SK-N-SH (cell line): ENCODE measurements at regions not wholly inside any gene's neighbourhood (a gene's known extent, or its start where the extent isn't known, plus 50 kb on each side); places are given as distances from the start of the nearest gene placed in this dataset.

Source experiments
- CTCF ChIA-PET: fragments of 300-600, 350-600 bp; formaldehyde crosslinking; extraction: SDS; loops from one replicate; lab custom pipeline; 2021; lab: Yijun Ruan, JAX
- POLR2A ChIA-PET: fragments of 350-600 bp; sonication (Branson Sonifier 250); formaldehyde crosslinking; extraction: SDS; loops from one replicate; lab custom pipeline; 2020; ENCODE audit warnings: antibody characterized with exemption, inconsistent platforms; lab: Yijun Ruan, JAX
- DNase-seq: peaks from one replicate; pipeline ENCODE4 v3.0.0; 2012
- H2AFZ ChIP-seq: fragments of 200-600 bp; sonication (generic); 2 replicates; pipeline ENCODE4 v1.8.1; 2016; ENCODE audit warnings: antibody characterized with exemption, mild to moderate bottlenecking, low read depth
- H3F3A ChIP-seq: fragments of 200-600 bp; sonication (generic); replicated peaks from 2 replicates; pipeline ENCODE3; 2016; ENCODE audit warnings: antibody characterized with exemption, mild to moderate bottlenecking; ENCODE audit not compliant: insufficient read depth
- H3K27ac ChIP-seq, 2 experiments: fragments of 200-500 bp in 1 of 2; fragments of 200-600 bp in 1 of 2; sonication (Bioruptor generic) in 1 of 2; sonication (generic), shearing (Covaris generic) in 1 of 2; 2 replicates each; pipeline versions ENCODE4 v1.5.1 to v1.6.1; 2014 to 2016; ENCODE audit warnings: low read depth in 2 of 2, inconsistent platforms in 1 of 2, low read length in 1 of 2, mild to moderate bottlenecking in 1 of 2, mixed read lengths in 1 of 2
- H3K27me3 ChIP-seq: fragments of 200-600 bp; sonication (generic), shearing (Covaris generic); 2 replicates; pipeline ENCODE4 v1.6.1; 2016; ENCODE audit warnings: mixed run types; ENCODE audit not compliant: insufficient read depth
- H3K36me3 ChIP-seq, 2 experiments: fragments of 200-500 bp in 1 of 2; fragments of 200-600 bp in 1 of 2; sonication (Bioruptor generic) in 1 of 2; sonication (generic) in 1 of 2; replicated peaks in 1 of 2; 2 replicates each; pipeline versions ENCODE3 to v1.5.1; 2014 to 2016; ENCODE audit warnings: low read length in 1 of 2, mild to moderate bottlenecking in 1 of 2; ENCODE audit not compliant: insufficient read depth in 2 of 2, control insufficient read depth in 1 of 2
- H3K4me1 ChIP-seq, 2 experiments: fragments of 200-500 bp in 1 of 2; fragments of 200-600 bp in 1 of 2; sonication (Bioruptor generic) in 1 of 2; sonication (generic), shearing (Covaris generic) in 1 of 2; 2 replicates each; pipeline versions ENCODE4 v1.5.1 to v1.6.1; 2014 to 2016; ENCODE audit warnings: low read depth in 1 of 2, low read length in 1 of 2, mixed run types in 1 of 2; ENCODE audit not compliant: insufficient read depth in 2 of 2, control insufficient read depth in 1 of 2
- H3K4me2 ChIP-seq: fragments of 200-600 bp; sonication (generic), shearing (Covaris generic); 2 replicates; pipeline ENCODE4 v1.6.1; 2017; ENCODE audit warnings: mixed run types
- H3K4me3 ChIP-seq, 2 experiments: fragments of 200-500 bp in 1 of 2; fragments of 200-600 bp in 1 of 2; sonication (Bioruptor generic) in 1 of 2; sonication (generic), shearing (Covaris generic) in 1 of 2; 2 replicates each; pipeline versions ENCODE4 v1.5.1 to v1.8.1; 2014 to 2016; ENCODE audit warnings: low read depth in 2 of 2, inconsistent platforms in 1 of 2, low read length in 1 of 2, mild to moderate bottlenecking in 1 of 2, mixed read lengths in 1 of 2, moderate library complexity in 1 of 2
- H3K79me2 ChIP-seq: fragments of 200-600 bp; sonication (generic); 2 replicates; pipeline ENCODE4 v1.8.1; 2017; ENCODE audit warnings: mild to moderate bottlenecking; ENCODE audit not compliant: insufficient read depth
- H3K9ac ChIP-seq: fragments of 200-600 bp; sonication (generic); 2 replicates; pipeline ENCODE4 v1.6.1; 2017; ENCODE audit warnings: mixed run types
- H3K9me2 ChIP-seq: fragments of 200-600 bp; sonication (generic); 2 replicates; pipeline ENCODE4 v1.6.1; 2017; ENCODE audit warnings: mixed run types
- H3K9me3 ChIP-seq: fragments of 200-600 bp; sonication (generic); 2 replicates; pipeline ENCODE4 v1.6.1; 2017; ENCODE audit warnings: mixed run types, mild to moderate bottlenecking, moderate library complexity
- H4K20me1 ChIP-seq: fragments of 200-600 bp; sonication (generic); 2 replicates; pipeline ENCODE4 v1.6.1; 2017; ENCODE audit warnings: mild to moderate bottlenecking, mixed run types; ENCODE audit not compliant: insufficient read depth
- CHD2 ChIP-seq: fragments of 150-350 bp; IDR thresholded peaks from 2 replicates; pipeline ENCODE4 v1.6.1; 2018; ENCODE audit warnings: low read length; ENCODE audit not compliant: partially characterized antibody
- ELF1 ChIP-seq: IDR thresholded peaks from 2 replicates; pipeline ENCODE4 v1.4.0; 2012
- FOSL2 ChIP-seq: IDR thresholded peaks from 2 replicates; pipeline ENCODE4 v1.4.0; 2012; ENCODE audit warnings: low read depth, mild to moderate bottlenecking, moderate library complexity, borderline replicate concordance
- FOXJ3 ChIP-seq: sonication (generic); formaldehyde crosslinking; IDR thresholded peaks from 2 replicates; pipeline ENCODE4 v1.5.1; 2020; ENCODE audit warnings: mild to moderate bottlenecking, missing genetic modification reagents
- FOXM1 ChIP-seq: IDR thresholded peaks from 2 replicates; pipeline ENCODE4 v1.4.0; 2012; ENCODE audit warnings: low read depth, mild to moderate bottlenecking
- GABPA ChIP-seq: IDR thresholded peaks from 2 replicates; pipeline ENCODE4 v1.4.0; 2012; ENCODE audit warnings: low read depth, mild to moderate bottlenecking
- GATA2 ChIP-seq: sonication (generic); formaldehyde crosslinking; IDR thresholded peaks from 2 replicates; pipeline ENCODE4 v1.5.0; 2020; ENCODE audit warnings: mild to moderate bottlenecking, missing genetic modification reagents
- JUND ChIP-seq: IDR thresholded peaks from 2 replicates; pipeline ENCODE4 v1.4.0; 2012
- MEF2A ChIP-seq: IDR thresholded peaks from 2 replicates; pipeline ENCODE4 v1.4.0; 2012; ENCODE audit warnings: low read depth, borderline replicate concordance
- MXI1 ChIP-seq: IDR thresholded peaks from 2 replicates; pipeline ENCODE4 v1.6.1; 2012; ENCODE audit warnings: mild to moderate bottlenecking, low read depth, low read length, improper control_type of control experiment
- NFIC ChIP-seq: IDR thresholded peaks from 2 replicates; pipeline ENCODE4 v1.4.0; 2012; ENCODE audit warnings: borderline replicate concordance
- POLR2AphosphoS5 ChIP-seq: IDR thresholded peaks from 2 replicates; pipeline ENCODE4 v1.6.1; 2012; ENCODE audit warnings: low read depth, low read length
- RAD21 ChIP-seq: IDR thresholded peaks from 2 replicates; pipeline ENCODE4 v1.6.1; 2012; ENCODE audit warnings: mild to moderate bottlenecking, low read length
- RCOR1 ChIP-seq: fragments of 150-350 bp; IDR thresholded peaks from 2 replicates; pipeline ENCODE4 v1.6.1; 2017; ENCODE audit warnings: antibody characterized with exemption, low read length
- RXRA ChIP-seq: IDR thresholded peaks from 2 replicates; pipeline ENCODE4 v1.4.0; 2012; ENCODE audit warnings: low read depth, mild to moderate bottlenecking, borderline replicate concordance
- TAF1 ChIP-seq: IDR thresholded peaks from 2 replicates; pipeline ENCODE4 v1.6.1; 2012; ENCODE audit warnings: low read depth, mild to moderate bottlenecking, low read length, moderate library complexity, borderline replicate concordance
- WGBS: methylation state at CpG from one replicate; pipeline ENCODE4 v1.1.6; 2017; ENCODE audit warnings: low lambda C conversion rate; 5-methylcytosine and 5-hydroxymethylcytosine counted together
- TF ChIP-seq, protein P1 (sequence below): fragments of 150-350 bp; IDR thresholded peaks from 2 replicates; pipeline ENCODE4 v1.6.1; 2016; ENCODE audit warnings: mild to moderate bottlenecking, low read depth, low read length
- TF ChIP-seq, protein P2 (sequence below): IDR thresholded peaks from 2 replicates; pipeline ENCODE4; 2012
- TF ChIP-seq, protein P3 (sequence below): fragments of 200-600 bp; sonication (generic); IDR thresholded peaks from 2 replicates; pipeline ENCODE4 v1.6.1; 2017; ENCODE audit warnings: antibody characterized with exemption, mild to moderate bottlenecking, moderate library complexity

DNA sequence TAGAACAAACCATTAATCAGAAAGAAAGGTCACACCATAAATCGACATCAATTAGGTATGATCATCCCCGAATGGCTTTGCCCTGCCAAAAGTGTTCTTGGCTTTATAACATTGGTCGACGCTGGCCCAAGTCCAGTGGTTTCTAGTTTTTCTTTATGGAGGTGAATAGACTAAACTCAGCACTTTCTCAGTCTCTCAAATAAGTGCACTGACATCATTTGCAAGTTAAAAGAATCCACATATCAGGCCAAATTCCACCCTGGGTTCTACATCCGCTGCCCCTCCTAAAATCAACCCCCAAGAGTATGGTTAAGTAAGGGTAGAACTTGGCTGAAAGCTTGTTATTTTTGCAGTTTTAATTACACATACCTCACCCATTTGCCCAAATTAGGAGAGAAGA is 314.3 kb downstream of the C12orf75 start:
- Histone ChIP-seq H3K9me2 (no peaks in the 10 kb centered on the region), H3K4me2 (no peak overlapping the region), H3K4me1 (no peaks in the 10 kb centered on the region), H3K27ac (no peak overlapping the region), H3F3A (no peaks in the 10 kb centered on the region), H3K9ac (no peak overlapping the region), H3K9me3 (no peaks in the 10 kb centered on the region), H3K4me3 (no peak overlapping the region), H3K79me2 (no peaks in the 10 kb centered on the region), H4K20me1 (no peaks in the 10 kb centered on the region), H3K36me3 (no peaks in the 10 kb centered on the region), H2AFZ (no peak overlapping the region), H3K27me3 (no peaks in the 10 kb centered on the region)
- CTCF ChIA-PET = no interaction called here
- 50% methylated on average over 5 of the region's 5 CpGs for WGBS
- no peak for TF ChIP-seq FOXJ3 (CRISPR knock-in tag)
- no peak for TF ChIP-seq MXI1
- TF ChIP-seq ELF1 = no peak
- no peak for DNase-seq
- POLR2A ChIA-PET = no interaction called here

DNA sequence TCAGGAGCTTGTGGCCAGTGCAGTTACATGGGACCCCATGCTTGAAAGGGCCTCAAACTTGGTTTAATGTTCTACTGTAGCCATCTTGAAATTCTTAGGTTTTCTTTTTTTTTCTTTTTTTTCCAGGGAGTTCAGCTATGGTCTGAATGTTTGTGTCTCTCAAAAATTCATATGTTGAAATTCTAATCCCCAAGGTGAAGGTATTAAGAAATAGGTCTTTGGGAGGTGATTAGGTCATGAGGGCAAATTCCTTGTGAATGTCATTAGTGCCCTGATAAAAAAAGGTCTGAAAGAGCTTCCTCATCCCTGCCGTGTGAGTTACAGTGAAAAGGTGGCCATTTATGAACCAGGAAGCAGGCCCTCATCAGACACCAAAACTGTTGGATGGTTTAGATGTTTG is 324.1 kb downstream of the C12orf75 start:
- Histone ChIP-seq H3K27me3 (no peaks in the 10 kb centered on the region), H3K4me1 (no peaks in the 10 kb centered on the region), H3K4me3 (no peak overlapping the region), H3K27ac (no peak overlapping the region), H3K9me2 (no peaks in the 10 kb centered on the region; the same call in 1 of the 2 replicates), H3K9me3 (no peaks in the 10 kb centered on the region), H3K36me3 (no peaks in the 10 kb centered on the region), H3F3A (no peaks in the 10 kb centered on the region), H3K79me2 (no peaks in the 10 kb centered on the region), H2AFZ (no peak overlapping the region), H4K20me1 (no peaks in the 10 kb centered on the region), H3K4me2 (no peak overlapping the region), H3K9ac (no peak overlapping the region)
- TF ChIP-seq JUND = no peak
- TF ChIP-seq, protein P1, sequence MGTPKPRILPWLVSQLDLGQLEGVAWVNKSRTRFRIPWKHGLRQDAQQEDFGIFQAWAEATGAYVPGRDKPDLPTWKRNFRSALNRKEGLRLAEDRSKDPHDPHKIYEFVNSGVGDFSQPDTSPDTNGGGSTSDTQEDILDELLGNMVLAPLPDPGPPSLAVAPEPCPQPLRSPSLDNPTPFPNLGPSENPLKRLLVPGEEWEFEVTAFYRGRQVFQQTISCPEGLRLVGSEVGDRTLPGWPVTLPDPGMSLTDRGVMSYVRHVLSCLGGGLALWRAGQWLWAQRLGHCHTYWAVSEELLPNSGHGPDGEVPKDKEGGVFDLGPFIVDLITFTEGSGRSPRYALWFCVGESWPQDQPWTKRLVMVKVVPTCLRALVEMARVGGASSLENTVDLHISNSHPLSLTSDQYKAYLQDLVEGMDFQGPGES = no peak
- TF ChIP-seq GABPA = no peak
- TF ChIP-seq FOXM1 = no peak
- TF ChIP-seq, protein P2, sequence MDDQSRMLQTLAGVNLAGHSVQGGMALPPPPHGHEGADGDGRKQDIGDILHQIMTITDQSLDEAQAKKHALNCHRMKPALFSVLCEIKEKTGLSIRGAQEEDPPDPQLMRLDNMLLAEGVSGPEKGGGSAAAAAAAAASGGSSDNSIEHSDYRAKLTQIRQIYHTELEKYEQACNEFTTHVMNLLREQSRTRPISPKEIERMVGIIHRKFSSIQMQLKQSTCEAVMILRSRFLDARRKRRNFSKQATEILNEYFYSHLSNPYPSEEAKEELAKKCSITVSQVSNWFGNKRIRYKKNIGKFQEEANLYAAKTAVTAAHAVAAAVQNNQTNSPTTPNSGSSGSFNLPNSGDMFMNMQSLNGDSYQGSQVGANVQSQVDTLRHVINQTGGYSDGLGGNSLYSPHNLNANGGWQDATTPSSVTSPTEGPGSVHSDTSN = no peak
- no peak for TF ChIP-seq RAD21
- no peak for TF ChIP-seq RCOR1
- no peak for TF ChIP-seq GATA2 (CRISPR knock-in tag)
- no peak for TF ChIP-seq FOSL2
- TF ChIP-seq CHD2 = no peak
- TF ChIP-seq POLR2AphosphoS5 = no peak
- no peak for TF ChIP-seq MEF2A
- no peak for TF ChIP-seq TAF1
- TF ChIP-seq NFIC = no peak
- TF ChIP-seq, protein P3, sequence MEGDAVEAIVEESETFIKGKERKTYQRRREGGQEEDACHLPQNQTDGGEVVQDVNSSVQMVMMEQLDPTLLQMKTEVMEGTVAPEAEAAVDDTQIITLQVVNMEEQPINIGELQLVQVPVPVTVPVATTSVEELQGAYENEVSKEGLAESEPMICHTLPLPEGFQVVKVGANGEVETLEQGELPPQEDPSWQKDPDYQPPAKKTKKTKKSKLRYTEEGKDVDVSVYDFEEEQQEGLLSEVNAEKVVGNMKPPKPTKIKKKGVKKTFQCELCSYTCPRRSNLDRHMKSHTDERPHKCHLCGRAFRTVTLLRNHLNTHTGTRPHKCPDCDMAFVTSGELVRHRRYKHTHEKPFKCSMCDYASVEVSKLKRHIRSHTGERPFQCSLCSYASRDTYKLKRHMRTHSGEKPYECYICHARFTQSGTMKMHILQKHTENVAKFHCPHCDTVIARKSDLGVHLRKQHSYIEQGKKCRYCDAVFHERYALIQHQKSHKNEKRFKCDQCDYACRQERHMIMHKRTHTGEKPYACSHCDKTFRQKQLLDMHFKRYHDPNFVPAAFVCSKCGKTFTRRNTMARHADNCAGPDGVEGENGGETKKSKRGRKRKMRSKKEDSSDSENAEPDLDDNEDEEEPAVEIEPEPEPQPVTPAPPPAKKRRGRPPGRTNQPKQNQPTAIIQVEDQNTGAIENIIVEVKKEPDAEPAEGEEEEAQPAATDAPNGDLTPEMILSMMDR = no peak
- TF ChIP-seq RXRA = no peak
- TF ChIP-seq MXI1 = no peak
- CTCF ChIA-PET = interaction anchor here (0.9 kb wide), 1 partner anchor 33 kb away, joined by 3 read pairs; no protein-coding TSS in a partner anchor
- DNase-seq = no peak
- WGBS = 85% methylated on average over 1 of the region's 1 CpG
- POLR2A ChIA-PET = no interaction called here
